ENCODE measurements at regions not wholly inside any gene's neighbourhood (a gene's known extent, or its start where the extent isn't known, plus 50 kb on each side); places are given as distances from the start of the nearest gene placed in this dataset.
"Not testable (repeated sequence)": the region's sequence is repeated elsewhere in the genome, so short reads cannot be mapped to it uniquely, and the experiment has no call there.

GRCh38 chr17:69690531-69690930, 276.0 kb downstream of the MAP2K6 start:
- DNase-seq (ENCODE audit: low spot score), result no peak
- H3K27ac ChIP-seq, result no peak overlapping the region
- ATAC-seq (ENCODE audit: insufficient number of reproducible peaks, low FRiP score, low read depth), result no peak

DNA sequence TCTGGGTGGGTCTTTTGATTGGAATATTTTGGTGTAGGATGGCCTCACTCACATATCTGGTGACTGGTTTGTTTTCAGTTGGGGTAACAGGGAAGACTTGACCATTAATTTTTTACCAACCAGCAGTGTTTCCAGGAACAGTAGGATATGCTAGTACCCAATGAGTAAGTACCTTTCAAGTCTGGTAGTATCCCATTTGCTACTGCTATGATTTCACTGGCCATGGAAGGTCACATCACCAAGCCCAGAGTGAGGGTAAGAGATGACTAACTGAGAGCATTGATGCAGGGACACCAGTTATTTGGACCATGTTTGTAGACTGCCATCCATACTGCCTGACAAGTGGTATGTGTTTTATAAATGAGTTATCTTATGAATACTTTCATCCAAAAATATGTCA, 277.7 kb downstream of the MAP2K6 start:
- Histone ChIP-seq H3K4me3 (no peak overlapping the region), H3K9me3 (peaks cover 8% of the 10 kb centered on the region), H3K4me1 (ENCODE audit: control insufficient read depth in 1 of 2, low read depth in 2 of 2) (peaks cover 0 to 10% of the 10 kb centered on the region in 2 donors), H3K36me3 (no peaks in the 10 kb centered on the region), H3K27me3 (replicated peaks; ENCODE audit: insufficient read depth) (no peaks in the 10 kb centered on the region), H3K27ac (no peak overlapping the region)
- no peak for DNase-seq (ENCODE audit: low spot score)
- TF ChIP-seq CTCF (IDR thresholded peaks at IDR 0.05), result no peak
- ATAC-seq (ENCODE audit: insufficient number of reproducible peaks, low FRiP score, low read depth), result no peak

More at GRCh38 chr17:69690531-69690930, 276.0 kb downstream of the MAP2K6 start:
- no peak overlapping the region for H3K4me3 ChIP-seq
- H3K27me3 ChIP-seq (replicated peaks; ENCODE audit: insufficient read depth), result no peaks in the 10 kb centered on the region
- peaks cover 0 to 4% of the 10 kb centered on the region in 2 donors for H3K4me1 ChIP-seq (ENCODE audit: control insufficient read depth in 1 of 2, low read depth in 2 of 2)
- H3K9me3 ChIP-seq, result peaks cover 8% of the 10 kb centered on the region
- no peaks in the 10 kb centered on the region for H3K36me3 ChIP-seq
- no peak for TF ChIP-seq CTCF (IDR thresholded peaks at IDR 0.05)

GRCh38 chr17:69695646-69696045, 281.1 kb downstream of the MAP2K6 start:
- no peak for DNase-seq (ENCODE audit: low spot score)
- H3K27ac ChIP-seq, result no peak overlapping the region
- H3K36me3 ChIP-seq, result no peaks in the 10 kb centered on the region
- no peak for ATAC-seq (ENCODE audit: insufficient number of reproducible peaks, low FRiP score, low read depth)
- TF ChIP-seq CTCF (IDR thresholded peaks at IDR 0.05), result no peak
- H3K4me3 ChIP-seq, result no peak overlapping the region
- H3K9me3 ChIP-seq, result no peaks in the 10 kb centered on the region
- H3K27me3 ChIP-seq (replicated peaks; ENCODE audit: insufficient read depth), result no peaks in the 10 kb centered on the region
- H3K4me1 ChIP-seq (ENCODE audit: control insufficient read depth in 1 of 2, low read depth in 2 of 2), result peaks cover 0 to 7% of the 10 kb centered on the region in 2 donors

DNA sequence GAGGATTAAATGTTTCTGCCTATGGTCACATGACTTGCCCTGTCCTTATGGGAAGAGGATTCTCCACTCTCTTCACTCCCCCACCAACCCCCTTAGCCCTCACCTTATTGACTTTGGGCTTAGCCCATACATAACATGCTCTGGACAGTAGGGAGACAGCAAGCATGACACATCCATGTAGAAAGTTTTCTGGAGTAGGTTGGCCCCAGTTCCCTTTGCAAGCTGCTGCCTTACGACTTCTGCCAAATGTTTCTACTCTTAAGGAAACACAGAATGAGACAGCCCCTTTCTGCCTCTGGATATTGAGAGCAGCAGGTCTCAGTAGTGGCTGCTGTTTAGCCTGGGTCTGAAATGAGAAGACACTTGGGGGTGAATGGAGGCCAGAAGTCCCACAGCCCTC, 282.2 kb downstream of the MAP2K6 start:
- TF ChIP-seq CTCF (IDR thresholded peaks at IDR 0.05), result no peak
- no peak for ATAC-seq (ENCODE audit: insufficient number of reproducible peaks, low FRiP score, low read depth)
- no peaks in the 10 kb centered on the region for H3K9me3 ChIP-seq
- no peak for DNase-seq (ENCODE audit: low spot score)
- no peak overlapping the region for H3K27ac ChIP-seq
- no peaks in the 10 kb centered on the region for H3K36me3 ChIP-seq
- H3K4me3 ChIP-seq, result no peak overlapping the region
- peaks cover 0 to 6% of the 10 kb centered on the region in 2 donors for H3K4me1 ChIP-seq (ENCODE audit: control insufficient read depth in 1 of 2, low read depth in 2 of 2)
- no peaks in the 10 kb centered on the region for H3K27me3 ChIP-seq (replicated peaks; ENCODE audit: insufficient read depth)

- not testable (repeated sequence) for ATAC-seq (ENCODE audit: insufficient number of reproducible peaks, low FRiP score, low read depth); H3K36me3 ChIP-seq; DNase-seq (ENCODE audit: low spot score); H3K27ac ChIP-seq; H3K9me3 ChIP-seq; H3K4me1 ChIP-seq (ENCODE audit: control insufficient read depth in 1 of 2, low read depth in 2 of 2); H3K4me3 ChIP-seq; H3K27me3 ChIP-seq (replicated peaks; ENCODE audit: insufficient read depth)
Observed at GRCh38 chr17:69698352-69698751, 283.9 kb downstream of the MAP2K6 start.

- TF ChIP-seq CTCF (IDR thresholded peaks at IDR 0.05), result no peak
- ATAC-seq (ENCODE audit: insufficient number of reproducible peaks, low FRiP score, low read depth) (no peak), DNase-seq (ENCODE audit: low spot score) (no peak)
- Histone ChIP-seq H3K27me3 (replicated peaks; ENCODE audit: insufficient read depth) (no peaks in the 10 kb centered on the region), H3K9me3 (no peaks in the 10 kb centered on the region), H3K4me3 (no peak overlapping the region), H3K36me3 (no peaks in the 10 kb centered on the region), H3K4me1 (ENCODE audit: control insufficient read depth in 1 of 2, low read depth in 2 of 2) (peaks cover 0 to under 1% of the 10 kb centered on the region in 2 donors), H3K27ac (no peak overlapping the region)
Observed at GRCh38 chr17:69702078-69702477, 287.6 kb downstream of the MAP2K6 start.

Measured in thoracic aorta (tissue), 2 donors.